Fibroblast of villous mesenchyme (primary cell): ENCODE measurements at regions not wholly inside any gene's neighbourhood (a gene's known extent, or its start where the extent isn't known, plus 50 kb on each side); places are given as distances from the start of the nearest gene placed in this dataset.

ENCODE experiments used
- DNase-seq: peaks from one replicate; pipeline ENCODE4 v3.0.0-alpha.2; 2010; ENCODE audit warnings: low read depth
- H3K4me3 ChIP-seq: 2 replicates; pipeline ENCODE4 v1.5.1; 2011; ENCODE audit warnings: low read depth, mild to moderate bottlenecking, low read length
- TF ChIP-seq, protein P1 (sequence below): IDR thresholded peaks from 2 replicates; pipeline ENCODE4 v1.5.1; 2012; ENCODE audit warnings: low read depth, mild to moderate bottlenecking, low read length; ENCODE audit not compliant: insufficient read depth

DNA sequence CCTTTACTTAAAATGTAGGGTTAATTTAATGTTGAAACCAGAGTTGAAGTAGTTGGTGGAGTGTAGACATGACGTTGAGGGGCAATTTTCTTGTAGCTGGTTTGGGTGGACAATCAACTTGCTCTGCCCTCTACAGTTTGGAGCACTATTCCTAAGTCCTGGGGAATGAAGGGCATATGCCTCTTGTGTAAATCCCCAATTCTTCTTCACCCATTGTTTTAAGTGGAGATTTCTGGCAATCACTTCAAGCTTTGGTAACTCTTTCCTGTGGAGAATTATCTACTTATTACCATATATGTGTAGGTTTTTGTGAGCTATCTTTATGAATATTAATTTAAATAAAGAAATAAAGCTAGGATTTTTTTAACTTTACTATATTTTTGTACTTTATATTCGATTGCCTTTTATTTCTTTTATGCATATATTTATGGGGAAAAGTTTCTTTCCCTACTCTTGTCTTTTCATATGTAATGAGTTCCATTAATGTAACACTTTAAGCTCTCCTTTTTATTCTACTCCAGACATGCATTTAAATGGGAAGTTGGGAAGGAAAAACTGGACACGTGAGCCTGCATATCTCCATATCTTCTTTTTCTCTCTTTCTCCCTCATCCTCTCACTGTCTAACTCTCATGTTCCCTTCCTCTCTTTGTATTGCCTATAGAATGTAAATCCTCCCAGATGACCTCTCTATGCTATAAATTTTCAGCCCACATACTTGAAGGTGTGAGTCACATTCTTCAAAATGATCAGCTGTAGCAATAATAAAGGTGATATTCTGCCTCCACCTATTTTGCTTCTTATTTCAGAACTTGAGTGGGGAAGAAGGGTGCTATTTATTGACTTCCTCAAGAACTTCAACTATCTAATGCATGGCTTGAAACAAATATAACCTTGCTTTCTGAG is 276.7 kb downstream of the PTPRC start:
- no peak overlapping the region for H3K4me3 ChIP-seq
- TF ChIP-seq, protein P1, sequence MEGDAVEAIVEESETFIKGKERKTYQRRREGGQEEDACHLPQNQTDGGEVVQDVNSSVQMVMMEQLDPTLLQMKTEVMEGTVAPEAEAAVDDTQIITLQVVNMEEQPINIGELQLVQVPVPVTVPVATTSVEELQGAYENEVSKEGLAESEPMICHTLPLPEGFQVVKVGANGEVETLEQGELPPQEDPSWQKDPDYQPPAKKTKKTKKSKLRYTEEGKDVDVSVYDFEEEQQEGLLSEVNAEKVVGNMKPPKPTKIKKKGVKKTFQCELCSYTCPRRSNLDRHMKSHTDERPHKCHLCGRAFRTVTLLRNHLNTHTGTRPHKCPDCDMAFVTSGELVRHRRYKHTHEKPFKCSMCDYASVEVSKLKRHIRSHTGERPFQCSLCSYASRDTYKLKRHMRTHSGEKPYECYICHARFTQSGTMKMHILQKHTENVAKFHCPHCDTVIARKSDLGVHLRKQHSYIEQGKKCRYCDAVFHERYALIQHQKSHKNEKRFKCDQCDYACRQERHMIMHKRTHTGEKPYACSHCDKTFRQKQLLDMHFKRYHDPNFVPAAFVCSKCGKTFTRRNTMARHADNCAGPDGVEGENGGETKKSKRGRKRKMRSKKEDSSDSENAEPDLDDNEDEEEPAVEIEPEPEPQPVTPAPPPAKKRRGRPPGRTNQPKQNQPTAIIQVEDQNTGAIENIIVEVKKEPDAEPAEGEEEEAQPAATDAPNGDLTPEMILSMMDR: no peak
- no peak for DNase-seq

DNA sequence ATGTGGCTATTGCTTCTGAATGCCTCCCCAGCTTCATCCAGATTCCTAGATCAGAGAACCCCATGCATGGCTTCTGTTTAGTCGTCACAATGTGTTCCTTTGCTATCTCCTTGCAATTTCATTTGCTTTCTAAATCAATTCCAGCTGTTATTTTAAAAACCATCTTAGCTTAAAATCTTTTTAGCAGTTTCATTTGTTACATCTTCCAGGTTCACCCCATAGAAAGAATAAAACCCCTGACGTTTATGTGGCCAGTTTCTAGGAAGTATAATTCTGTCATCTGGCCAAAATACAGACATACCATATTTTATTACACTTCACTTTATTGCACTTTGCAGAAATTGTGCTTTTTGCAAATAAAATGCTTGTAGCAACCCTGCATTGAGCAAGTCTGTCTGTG is 278.4 kb downstream of the PTPRC start:
- no peak overlapping the region for H3K4me3 ChIP-seq
- peak; percentile 83 for DNase-seq
- TF ChIP-seq, protein P1: no peak

DNA sequence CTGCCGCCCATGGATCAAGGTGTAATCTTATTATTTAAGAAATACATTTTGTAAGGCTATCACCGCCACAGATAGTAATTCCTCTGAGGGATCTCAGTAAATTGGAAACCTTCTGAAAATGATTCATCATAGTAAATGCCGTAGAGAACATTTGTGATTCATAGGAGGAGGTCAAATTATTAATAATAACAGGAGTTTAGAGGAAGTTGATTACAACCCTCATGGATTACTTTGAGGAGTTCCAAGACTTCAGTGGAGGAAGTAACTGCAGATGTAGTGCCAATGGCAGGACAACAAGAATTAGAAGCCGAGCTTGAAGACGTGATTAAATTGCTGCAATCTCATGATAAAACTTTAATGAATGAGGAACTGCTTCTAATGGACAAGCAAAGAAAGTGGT is 280.1 kb downstream of the PTPRC start:
- TF ChIP-seq, protein P1: no peak
- no peak overlapping the region for H3K4me3 ChIP-seq
- peak; percentile 35 for DNase-seq

DNA sequence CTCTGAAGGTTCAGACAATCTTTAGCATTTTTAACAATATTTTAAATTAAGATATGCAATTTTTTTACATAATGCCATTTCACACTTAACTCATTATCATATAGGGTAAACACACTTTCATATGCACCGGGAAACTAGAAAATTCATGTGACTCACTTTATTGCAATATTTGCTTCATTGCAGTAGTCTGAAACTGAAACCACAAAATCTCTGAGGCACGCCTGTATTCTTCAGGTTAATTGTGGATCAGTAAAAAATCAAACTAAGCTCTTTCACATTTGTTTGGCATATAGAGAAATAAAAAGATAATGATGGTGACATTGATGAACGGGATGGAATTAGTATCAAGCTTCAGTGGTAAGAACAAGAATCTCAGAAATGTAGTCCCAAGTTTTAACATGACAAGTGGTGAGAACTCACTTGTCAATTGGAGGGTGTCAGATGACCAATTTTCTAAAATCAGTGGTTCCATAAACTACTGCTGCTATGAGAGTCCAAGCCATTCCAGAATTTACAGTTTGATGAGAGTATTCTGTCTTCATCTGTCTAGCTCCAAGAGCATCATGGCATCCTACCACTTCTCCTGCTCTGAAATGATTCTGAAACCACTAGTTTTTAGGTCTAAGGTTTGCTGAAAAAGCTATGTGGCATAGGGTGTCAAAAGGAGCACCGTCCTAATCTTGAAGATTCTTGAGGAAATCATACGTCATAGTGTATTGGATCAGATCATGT is 281.0 kb downstream of the PTPRC start:
- TF ChIP-seq, protein P1: no peak
- no peak overlapping the region for H3K4me3 ChIP-seq
- DNase-seq: peak; percentile 72

DNA sequence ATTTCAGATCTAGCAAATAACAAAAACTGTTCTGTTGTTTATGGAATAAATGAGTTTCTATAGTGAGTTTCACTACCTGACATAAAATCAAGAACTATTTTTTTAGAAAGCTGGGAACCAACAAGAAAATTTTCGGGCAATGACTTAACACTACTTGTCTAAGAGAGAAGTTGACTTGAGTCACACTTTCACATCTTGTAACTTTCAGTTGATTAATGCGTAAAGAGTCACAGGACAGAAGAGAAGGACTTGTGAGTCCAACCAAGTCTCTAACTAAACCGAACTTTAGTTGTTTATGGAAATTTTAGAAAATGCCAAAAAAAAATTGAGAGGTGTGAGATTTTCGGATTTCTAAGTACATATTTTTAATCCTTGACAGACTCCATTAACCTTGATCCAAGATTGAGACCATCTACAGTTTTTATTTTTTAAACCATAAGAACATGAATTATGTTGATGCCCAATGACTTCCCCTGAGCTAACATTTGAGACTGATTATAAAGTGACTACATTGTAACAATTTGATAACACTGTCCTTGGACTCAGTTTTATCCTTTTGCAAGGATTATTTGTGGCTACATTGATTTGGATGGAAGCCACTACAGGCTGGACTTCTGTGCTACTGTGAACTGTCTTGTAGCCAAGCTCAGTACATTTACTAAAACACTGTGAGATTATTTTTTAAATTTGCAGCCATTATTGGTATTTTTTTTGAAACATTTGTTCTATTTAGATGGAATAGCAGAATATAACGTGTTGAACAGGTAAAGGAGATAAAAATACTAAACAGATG is 284.0 kb downstream of the PTPRC start:
- TF ChIP-seq, protein P1: no peak
- no peak overlapping the region for H3K4me3 ChIP-seq
- DNase-seq: no peak

DNA sequence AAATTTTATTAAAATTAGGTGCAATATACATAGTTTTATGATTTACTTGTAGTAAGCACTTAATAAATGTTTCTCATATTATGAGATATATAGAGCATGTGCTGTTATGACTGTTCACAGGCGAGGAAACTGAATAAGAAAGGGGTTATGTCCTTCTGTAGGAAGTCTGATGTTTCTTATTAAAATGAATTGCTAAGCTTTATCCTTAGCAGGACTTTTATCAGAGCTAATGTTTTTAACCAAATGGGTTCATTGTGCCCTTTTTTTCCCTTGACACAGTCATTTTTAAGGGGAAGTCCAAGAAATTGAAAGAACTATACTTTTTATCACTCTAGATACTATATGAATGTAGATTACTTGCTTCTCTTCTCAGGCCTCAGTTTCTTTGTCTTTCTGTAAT is 285.2 kb downstream of the PTPRC start:
- TF ChIP-seq, protein P1: no peak
- no peak for DNase-seq
- H3K4me3 ChIP-seq: no peak overlapping the region
